ENCODE measurements at regions not wholly inside any gene's neighbourhood (a gene's known extent, or its start where the extent isn't known, plus 50 kb on each side); places are given as distances from the start of the nearest gene placed in this dataset.
A peak's percentile ranks its signal among the peaks of the same experiment; 100 is the strongest.
"Not testable (repeated sequence)": the region's sequence is repeated elsewhere in the genome, so short reads cannot be mapped to it uniquely, and the experiment has no call there.

- no peak for DNase-seq
Observed at GRCh38 chr5:174529925-174530681, 194.3 kb upstream of the MSX2 start.

GRCh38 chr5:174531782-174532191 lies 192.6 kb upstream of the MSX2 start:
- DNase-seq: peak; percentile 13

- peak; percentile 50 for DNase-seq
Observed at GRCh38 chr5:174532455-174533453, 191.6 kb upstream of the MSX2 start.

- no peak for DNase-seq
Observed at GRCh38 chr5:174533751-174534241, 190.6 kb upstream of the MSX2 start.

- no peak for DNase-seq
Observed at GRCh38 chr5:174535669-174536068, 188.7 kb upstream of the MSX2 start.

GRCh38 chr5:174539823-174540222 lies 184.6 kb upstream of the MSX2 start:
- DNase-seq: not testable (repeated sequence)

GRCh38 chr5:174542037-174542436 lies 182.3 kb upstream of the MSX2 start:
- no peak for DNase-seq

GRCh38 chr5:174542471-174542870 lies 181.9 kb upstream of the MSX2 start:
- no peak for DNase-seq

- no peak for DNase-seq
Observed at GRCh38 chr5:174545926-174546325, 178.5 kb upstream of the MSX2 start.

GRCh38 chr5:174547814-174548213 lies 176.6 kb upstream of the MSX2 start:
- DNase-seq: no peak

GRCh38 chr5:174549254-174549653 lies 175.1 kb upstream of the MSX2 start:
- DNase-seq: no peak

GRCh38 chr5:174550026-174550425 lies 174.4 kb upstream of the MSX2 start:
- no peak for DNase-seq

- no peak for DNase-seq
Observed at GRCh38 chr5:174552428-174552827, 172.0 kb upstream of the MSX2 start.

- DNase-seq: no peak
Observed at GRCh38 chr5:174553556-174553955, 170.8 kb upstream of the MSX2 start.

GRCh38 chr5:174555726-174556125 lies 168.7 kb upstream of the MSX2 start:
- DNase-seq: no peak

GRCh38 chr5:174556756-174557155 lies 167.6 kb upstream of the MSX2 start:
- DNase-seq: no peak

- no peak for DNase-seq
Observed at GRCh38 chr5:174558190-174558589, 166.2 kb upstream of the MSX2 start.

GRCh38 chr5:174559141-174559540 lies 165.2 kb upstream of the MSX2 start:
- DNase-seq: no peak

GRCh38 chr5:174559566-174560090 lies 164.8 kb upstream of the MSX2 start:
- no peak for DNase-seq

- no peak for DNase-seq
Observed at GRCh38 chr5:174560861-174561260, 163.5 kb upstream of the MSX2 start.

GRCh38 chr5:174563040-174563439 lies 161.3 kb upstream of the MSX2 start:
- DNase-seq: not testable (repeated sequence)

- DNase-seq: no peak
Observed at GRCh38 chr5:174563899-174564298, 160.5 kb upstream of the MSX2 start.

- DNase-seq: no peak
Observed at GRCh38 chr5:174567506-174568141, 156.8 kb upstream of the MSX2 start.

Data from NCI-H1436 treated with DMSO at 0.1 percent for 48 hours (cell line).